SK-N-DZ (cell line): ENCODE measurements at regions not wholly inside any gene's neighbourhood (a gene's known extent, or its start where the extent isn't known, plus 50 kb on each side); places are given as distances from the start of the nearest gene placed in this dataset.
A peak's percentile ranks its signal among the peaks of the same experiment; 100 is the strongest.
"Not testable (repeated sequence)": the region's sequence is repeated elsewhere in the genome, so short reads cannot be mapped to it uniquely, and the experiment has no call there.

Experiments
- DNase-seq: peaks from one replicate; pipeline ENCODE4 v3.0.0-alpha.2; 2015; ENCODE audit warnings: low spot score

DNA sequence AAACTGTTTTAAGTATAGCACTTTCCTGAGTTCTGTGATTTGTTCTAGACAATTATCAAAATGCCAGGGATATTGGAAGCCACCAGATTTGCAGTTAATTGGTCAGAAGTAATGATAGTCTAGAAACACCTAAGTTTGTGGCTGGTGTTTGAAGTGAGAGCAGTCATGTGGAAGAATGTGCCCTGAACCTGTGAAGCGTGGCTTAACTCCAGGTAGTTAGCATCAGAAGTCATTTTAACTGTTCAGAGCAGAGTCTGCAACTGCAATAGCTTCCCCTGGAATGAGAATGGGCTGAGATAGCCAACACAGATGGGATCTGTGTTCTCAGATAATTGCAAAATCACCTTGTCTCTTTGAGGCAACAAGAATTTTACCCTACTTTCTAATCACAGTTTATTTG, 255.1 kb upstream of the GK2 start:
- no peak for DNase-seq

DNA sequence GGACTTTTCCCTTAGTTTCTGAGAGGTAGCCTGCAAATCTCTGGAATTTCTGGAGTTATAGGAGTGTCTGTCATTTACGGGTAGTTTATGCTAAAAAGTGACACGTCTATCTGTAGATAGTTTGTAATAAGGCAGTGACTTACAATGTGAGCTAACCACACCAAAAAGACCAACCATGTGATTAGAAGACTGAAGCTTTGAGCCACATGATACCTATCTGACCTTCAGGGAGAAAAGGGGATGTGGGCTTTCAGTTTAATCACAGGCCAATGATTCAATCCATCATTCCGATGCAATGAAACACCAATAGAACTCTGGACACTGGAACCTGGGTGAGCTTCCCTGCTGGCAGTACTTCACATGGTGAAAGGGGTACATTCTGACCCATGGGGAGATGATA, 254.6 kb upstream of the GK2 start:
- no peak for DNase-seq

DNA sequence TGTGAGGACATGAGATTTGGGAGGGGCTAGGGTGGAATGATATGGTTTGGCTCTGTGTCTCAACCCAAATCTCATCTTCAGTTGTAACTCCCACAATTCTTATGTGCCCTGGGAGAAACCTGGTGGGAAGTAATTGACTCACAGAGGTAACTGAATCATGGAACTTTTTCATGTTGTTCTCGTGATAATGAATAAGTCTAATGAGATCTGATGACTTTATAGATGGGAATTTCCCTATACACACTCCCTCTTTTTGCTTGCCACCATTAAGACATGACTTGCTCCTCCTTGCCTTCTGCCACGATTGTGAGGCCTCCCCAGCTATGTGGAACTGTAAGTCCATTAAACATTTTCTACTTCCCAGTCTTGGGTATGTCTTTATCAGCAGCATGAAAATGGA, 253.2 kb upstream of the GK2 start:
- DNase-seq: no peak

DNA sequence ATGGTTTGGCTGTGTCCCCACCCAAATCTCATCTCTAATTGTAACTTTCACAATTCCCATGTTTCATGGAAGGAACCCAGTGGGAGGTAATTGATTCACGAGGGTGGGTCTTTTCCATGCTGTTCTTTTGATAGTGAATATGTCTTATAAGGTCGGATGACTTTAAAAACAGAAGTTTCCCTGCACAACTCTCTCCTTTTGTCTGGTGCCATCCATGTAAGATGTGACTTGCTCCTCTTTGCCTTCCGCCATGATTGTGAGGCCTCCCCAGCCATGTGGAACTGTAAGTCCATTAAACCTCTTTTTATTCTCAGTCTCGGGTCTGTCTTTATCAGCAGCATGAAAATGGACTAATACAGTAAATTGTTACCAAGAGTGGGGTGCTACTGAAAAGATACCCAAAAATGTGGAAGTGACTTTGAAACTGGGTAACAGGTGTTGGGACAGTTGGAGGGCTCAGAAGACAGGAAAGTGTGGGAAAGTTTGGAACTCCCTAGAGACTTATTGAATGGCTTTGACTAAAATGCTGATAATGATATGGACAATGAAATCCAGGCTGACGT, 251.4 kb upstream of the GK2 start:
- not testable (repeated sequence) for DNase-seq

DNA sequence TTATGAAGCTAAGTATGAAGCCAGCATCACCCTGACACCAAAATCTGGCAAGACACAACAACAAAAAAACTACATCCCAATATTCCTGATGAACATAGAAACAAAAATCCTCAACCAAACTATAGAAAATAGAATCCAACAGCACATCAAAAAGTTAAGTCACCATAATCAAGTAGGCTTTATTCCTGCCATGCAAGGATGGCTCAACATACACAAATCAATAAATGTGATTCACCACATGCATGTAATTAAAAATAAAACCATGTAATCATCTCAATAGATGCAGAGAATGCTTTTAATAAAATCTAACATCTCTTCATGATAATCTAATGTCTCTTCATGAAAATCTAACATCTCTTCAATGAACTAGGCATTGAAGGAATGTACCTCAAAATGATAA, 249.4 kb upstream of the GK2 start:
- no peak for DNase-seq

DNA sequence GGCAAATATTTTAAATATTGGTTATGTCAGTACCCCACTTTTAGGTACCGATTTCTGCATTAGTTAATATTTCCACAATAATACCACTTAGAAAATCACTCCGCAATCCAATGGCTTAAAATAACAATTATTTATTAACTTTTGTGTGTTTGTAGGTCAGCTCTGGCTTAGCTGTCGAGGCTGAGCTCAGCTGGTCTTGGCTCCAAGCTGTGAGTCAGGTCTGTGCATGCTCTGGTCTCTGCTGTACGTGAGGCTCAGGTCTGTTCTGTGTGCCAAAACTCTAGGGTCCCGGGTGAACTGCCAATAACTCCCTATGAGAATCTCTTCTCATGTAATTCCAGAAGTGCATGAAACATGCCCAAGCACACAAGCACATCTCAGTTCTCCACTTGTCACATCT, 245.8 kb upstream of the GK2 start:
- no peak for DNase-seq

DNA sequence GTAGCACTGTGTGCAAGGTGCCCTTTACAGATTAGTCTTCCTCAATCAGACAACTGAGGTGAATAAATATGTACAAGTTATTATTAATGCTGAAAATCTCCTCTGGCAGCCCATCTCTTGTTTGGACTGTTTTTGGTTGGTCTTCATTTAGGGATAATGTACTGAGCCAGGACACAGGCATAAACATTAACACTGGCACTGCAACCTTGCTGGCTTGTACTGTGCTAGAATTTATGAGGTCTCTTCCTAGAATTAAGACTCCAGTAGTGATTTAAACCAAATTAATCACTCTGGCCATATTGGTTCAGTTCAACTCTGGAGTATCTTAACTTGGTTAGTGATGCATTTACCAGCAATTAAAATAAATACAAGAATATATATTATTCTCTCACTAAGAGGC, 244.7 kb upstream of the GK2 start:
- DNase-seq: no peak

DNA sequence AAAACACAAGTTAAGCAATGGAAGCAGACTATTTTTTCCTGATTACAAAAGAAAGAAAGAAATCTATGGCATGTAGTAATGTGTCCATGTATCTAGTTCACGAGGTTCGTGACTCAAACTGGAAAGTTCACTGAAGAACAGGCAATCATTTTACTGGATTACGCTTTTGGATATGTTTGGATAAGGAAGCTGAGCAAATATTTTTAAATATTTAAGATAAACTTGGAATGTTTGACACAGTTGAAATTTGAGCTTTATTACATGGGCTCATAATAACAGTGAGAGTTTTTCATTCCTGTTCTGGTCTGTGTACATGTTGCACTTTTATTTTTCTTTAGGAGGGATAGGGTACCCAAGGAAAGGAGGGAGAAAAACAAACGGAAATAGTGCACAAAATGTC, 244.2 kb upstream of the GK2 start:
- DNase-seq: no peak

DNA sequence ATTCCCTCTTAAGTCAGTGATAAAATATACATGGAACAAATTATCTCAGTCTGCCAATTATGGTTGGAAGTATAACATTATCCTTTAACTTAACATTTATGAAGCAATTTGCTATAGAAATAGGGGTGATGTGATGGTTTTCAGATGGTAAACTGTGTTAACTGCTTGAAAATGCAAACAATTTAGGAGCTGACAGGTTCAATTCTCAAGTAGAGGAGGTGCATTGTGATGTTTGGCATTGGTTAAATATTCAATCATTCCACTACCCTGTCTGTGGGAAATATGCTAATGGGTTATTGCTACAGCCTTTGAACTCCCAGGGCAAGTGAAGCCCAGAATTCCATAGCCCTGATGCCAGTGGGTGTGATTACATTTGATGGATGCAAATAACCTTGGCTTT, 243.4 kb upstream of the GK2 start:
- no peak for DNase-seq

DNA sequence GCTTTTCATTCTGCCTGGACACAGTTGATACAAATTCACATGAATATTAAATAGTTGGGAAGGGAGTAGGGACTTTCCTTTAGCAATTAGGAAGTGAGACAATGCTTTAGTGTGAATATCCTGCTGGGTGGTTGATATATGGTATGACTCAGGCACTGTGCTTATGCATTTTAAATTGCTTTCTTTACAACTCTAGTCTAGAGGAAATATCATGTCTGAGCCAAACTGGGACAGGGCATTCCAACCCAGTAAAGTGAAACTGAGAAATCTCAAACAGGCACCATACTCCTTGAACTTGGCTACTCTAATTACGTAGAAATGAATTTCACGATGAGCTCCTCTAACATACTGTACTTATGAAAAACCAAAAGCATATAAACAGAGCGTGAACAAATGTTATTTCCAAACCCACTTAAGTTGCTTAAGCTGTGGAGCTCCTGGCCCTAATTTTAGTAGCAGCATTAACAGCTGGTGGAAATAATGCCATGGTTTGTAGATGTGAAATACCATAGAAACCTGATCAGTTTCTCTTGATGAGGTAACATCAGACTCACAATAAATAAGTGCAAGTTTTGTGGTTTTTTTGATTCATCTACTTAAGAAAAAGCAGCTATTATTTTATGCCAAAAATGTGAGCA, 242.9 kb upstream of the GK2 start:
- DNase-seq: no peak

DNA sequence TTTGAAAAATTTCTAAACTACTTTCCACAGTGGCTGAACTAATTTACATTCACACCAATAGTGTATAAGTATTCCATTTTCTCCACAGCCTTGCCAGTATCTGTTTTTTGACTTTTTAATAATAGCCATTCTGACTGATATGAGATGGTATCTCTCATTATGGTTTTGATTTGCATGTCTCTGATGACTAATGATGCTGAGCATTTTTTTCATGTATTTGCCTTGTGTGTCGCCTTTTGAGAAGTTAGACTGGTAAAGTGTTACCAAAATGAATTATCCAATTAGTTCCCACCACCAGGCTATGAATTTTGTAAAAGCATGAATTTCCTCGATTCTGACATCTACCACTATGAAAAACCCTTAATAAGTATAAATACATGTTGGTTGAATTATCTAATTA, 242.2 kb upstream of the GK2 start:
- DNase-seq: no peak

DNA sequence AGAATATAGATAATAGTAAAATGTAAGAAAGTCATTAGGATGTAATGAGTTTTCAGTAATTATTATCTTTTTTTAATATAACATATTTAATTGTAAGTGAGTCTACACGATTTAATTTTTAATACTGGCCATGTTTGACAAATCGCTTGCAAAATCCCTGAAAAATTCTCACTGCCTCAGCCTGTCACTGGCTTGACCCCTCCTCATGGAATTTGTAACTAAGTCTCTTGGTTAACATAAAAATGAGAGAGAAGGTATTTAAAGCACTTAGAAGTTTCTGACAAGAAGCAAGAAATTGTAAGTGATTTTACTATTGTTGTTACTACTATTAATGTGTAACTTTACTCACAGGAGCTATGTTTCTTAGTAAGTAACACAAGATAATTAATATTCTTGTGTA, 237.9 kb upstream of the GK2 start:
- DNase-seq: no peak

DNA sequence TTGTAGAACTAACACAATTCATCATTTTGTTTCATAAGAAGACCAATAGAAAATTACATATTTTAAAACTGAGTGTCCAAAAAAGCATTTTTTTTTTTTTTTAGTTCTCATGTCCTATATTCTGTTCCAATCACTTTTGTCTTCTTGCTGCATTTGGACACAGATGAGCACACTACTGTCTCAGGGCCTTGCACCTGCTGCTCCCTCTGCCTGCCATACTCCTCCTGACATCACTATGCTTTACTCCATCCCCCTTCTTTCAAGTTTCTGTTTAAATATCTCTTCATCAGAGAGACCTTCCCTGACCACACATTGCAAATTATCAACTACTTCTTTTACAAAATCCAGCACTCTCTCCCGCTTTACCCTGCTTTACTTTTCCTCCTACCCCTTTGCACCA, 230.7 kb upstream of the GK2 start:
- DNase-seq: no peak

DNA sequence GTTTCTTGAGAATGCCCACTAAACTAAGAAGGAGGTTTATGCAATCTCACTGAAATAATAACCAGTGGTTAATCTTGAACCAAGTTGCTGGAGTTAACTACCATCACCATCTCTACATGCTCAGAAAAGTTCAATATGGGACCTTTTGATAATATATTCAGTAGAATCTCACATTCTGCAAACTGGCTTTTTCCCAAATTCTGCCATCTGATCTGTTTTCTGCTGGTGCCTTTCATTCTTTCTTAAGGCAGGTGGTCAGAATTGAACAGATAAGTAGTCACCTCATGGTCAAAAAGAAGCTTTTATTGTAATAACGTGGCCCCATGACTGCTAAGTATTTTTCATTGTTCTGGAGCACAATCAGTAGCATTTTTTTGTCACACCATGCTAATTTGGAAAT, 229.0 kb upstream of the GK2 start:
- no peak for DNase-seq

DNA sequence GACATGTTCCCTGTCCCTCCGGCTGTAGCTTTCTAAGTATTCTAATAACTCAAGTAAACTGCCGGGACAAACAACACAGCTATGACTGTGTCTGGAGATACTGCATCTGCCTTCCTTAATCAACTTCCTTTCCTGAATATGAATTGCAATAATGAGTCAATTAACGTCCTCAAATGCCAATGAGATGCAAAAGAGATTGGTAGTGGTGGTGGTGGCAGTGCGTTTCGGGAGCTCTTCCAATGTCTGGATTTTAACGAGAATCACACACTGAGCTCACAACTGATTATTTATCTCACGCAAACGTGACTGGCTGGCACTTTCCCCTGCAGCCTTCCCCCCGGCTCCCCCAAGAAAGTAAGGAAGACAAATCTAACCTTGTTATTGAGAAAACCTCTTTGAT, 226.1 kb upstream of the GK2 start:
- no peak for DNase-seq

DNA sequence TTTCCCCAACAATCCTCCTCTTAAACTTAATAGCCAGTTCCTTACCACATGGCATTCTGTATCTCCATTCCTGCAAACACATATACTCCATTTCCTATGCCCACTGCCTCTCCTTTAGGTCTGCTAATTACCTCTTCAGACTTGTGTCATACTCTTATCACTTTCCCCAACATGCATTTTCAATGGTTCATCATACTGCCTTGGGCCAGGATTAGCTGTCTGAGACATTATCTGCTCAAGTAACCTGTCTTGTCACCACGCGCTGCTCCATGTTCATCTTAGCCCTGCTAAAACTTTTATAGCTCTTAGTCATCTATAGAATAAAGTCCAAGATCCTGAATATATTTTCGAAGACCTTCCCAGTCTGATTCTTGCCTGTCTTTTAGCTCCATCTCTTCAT, 224.1 kb upstream of the GK2 start:
- no peak for DNase-seq

DNA sequence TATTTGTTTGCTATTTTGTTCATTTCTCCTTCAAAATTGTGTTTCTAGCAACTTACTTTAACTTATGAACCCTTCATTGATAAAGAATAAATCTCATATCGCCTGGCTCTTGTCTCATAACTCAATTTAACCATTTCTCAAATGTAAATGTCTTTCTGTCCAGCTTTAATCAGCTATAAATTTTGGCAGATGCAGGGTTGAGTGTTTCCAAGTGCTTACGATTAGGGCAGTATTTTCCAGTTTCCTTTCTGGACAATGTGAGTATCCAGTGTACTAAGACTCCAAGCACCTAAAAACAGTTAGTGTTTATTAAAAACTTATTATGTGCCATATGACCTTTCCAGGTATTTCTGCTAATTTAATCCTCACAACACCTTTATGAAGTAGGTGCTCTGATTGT, 218.6 kb upstream of the GK2 start:
- peak; percentile 15 for DNase-seq

DNA sequence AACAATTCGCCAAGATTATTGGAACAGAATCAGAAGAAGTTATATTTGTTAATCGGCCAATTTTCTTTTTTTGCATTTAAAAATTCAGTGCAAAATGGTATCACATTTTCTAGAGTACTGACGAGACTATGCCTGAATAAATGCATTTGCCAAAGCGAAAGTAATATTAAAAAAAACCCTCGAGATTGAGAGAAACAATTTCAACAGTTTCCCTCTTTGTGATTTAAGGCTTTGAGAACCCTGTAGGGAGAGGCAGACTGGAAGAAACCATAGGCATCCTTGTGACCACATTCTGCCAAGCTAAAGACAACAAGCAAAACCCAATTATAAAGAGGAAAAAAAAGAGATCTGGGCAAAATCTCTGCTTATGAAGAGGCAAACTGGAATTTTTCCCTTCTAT, 218.1 kb upstream of the GK2 start:
- no peak for DNase-seq

DNA sequence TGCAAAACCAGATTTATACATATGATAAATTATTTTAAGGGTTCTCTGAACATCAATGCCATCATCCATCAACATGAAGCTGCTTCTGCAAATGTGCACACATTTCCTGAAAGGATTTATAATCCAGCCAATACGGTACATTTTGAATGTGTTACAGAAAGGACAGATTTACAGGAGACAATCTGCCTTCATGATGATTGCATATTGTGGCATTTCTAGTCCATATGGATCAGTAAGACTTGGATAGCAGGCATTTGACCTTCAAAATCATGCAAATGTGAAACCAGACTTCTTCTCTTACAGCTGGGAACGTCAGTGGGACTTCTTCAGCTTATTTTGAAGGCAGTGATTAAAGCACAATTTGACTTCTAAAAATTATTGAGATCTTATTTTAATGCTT, 217.3 kb upstream of the GK2 start:
- no peak for DNase-seq

DNA sequence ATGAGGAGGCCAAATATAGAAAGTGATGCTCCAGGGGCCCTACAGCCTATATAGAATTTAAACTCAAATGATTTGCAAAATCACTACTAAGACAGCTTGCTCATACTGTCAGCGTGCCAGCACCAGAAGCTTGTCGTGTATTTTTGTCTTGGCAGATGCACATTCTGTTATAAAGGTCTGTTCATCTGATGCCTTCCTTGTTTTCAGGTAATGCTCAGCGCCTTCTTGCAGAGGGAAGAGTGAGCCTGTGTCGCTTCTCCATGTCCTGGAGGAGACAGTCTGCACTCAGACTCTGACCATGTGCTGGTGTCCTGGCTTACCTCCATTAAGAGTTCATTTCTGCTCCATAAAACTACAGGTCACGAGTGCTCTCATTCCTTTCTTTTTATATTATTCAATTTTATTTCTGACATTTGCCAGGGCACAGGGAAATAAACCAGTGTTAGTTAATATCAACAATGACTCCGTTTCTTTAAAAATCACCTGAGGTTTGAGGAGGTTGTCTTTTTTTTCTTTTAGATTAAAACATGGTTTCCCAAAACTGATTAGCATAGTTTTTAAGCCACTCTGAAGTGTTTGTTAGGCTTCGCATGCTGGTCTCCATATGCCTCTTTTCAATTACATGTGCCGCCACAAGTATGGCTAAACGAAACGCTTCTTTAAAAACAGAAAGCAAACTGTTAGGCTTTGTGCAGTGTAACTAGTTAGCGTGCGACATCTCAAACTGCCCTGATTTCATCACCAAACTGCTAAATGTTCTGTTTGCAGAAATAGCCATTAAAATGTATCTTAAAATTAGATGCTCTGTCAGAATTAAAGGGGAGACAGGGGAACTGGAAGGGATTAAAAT, 215.2 kb upstream of the GK2 start:
- peak; percentile 71 for DNase-seq

DNA sequence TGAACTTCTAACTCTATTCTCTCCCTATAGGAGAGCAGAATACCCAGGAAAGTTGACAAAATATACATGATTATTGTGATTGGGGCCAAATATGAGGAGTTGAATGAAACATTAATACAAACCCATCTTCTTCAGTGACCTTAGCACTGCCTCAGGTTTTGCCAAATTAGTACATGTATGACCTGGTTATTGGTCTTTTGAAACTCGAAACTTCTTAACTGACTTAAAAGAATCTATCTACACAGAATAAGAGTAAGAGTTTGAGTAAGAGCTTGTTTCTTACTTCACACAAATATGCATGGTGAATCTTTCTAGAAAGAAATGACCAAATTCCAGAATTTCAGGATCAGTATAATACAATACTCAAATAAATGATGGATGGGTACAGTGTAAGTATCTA, 213.0 kb upstream of the GK2 start:
- no peak for DNase-seq

DNA sequence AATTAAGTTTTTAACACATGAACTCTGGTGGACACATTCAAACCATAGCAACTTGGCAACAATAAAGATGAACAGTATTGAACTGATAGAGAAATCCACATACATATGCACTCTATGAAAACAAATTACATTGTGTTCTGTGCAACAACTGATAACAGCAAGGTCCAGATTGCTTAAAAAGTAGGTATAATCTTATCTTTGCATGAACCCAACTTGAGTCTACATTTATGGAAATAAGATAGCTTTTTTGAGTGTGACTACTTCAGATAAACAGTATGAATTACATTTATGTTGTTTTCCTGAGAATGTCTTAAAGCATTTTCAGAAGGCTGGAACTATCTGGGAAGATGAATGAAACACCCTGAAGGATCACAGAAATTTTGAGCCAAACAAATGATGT, 212.6 kb upstream of the GK2 start:
- no peak for DNase-seq

DNA sequence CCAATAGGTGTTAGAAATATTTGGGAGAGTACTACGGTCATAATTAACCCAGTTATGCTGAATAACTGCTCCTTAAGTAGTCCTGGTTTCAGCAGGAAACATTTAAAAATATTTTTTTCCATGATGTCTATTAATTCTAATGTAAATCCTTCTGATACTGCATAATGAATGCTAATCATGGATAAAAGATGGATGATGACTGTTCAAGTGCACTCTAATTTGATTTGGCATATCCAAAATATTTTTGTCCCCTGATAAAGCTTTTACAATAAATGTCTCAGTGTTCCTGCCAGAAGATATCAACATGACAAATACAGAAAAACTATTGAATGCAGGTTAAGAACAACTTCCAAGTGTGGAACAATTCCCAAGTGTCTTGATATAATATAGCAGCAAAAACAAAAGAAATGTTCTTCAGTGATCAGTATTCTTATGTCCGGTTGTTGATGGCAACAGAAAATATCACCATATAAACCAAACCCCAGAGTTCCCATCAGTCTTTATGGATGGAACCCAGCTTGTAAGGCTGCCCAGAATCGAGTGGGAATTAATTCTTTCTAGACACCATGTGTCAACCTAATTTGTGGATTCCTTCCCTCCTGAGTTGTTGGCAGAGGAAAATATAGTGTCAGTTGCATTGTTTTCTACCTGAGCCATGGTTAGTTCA, 205.4 kb upstream of the GK2 start:
- DNase-seq: no peak
